HG03280 (cell line): ENCODE measurements at regions not wholly inside any gene's neighbourhood (a gene's known extent, or its start where the extent isn't known, plus 50 kb on each side); places are given as distances from the start of the nearest gene placed in this dataset.
"Not testable (repeated sequence)": the region's sequence is repeated elsewhere in the genome, so short reads cannot be mapped to it uniquely, and the experiment has no call there.

Experiments
- ATAC-seq: cut with Tn5 transposase; IDR thresholded peaks from one replicate; pipeline ENCODE4 v1.9.1; 2021; ENCODE audit warnings: mild to moderate bottlenecking, moderate library complexity; ENCODE audit not compliant: unreplicated experiment

- no peak for ATAC-seq
Observed at GRCh38 chr18:59801576-59801975, 98.2 kb upstream of the PMAIP1 start.

GRCh38 chr18:59800897-59801296, 98.9 kb upstream of the PMAIP1 start:
- no peak for ATAC-seq

- no peak for ATAC-seq
Observed at GRCh38 chr18:59799383-59800015, 100.3 kb upstream of the PMAIP1 start.

- no peak for ATAC-seq
Observed at GRCh38 chr18:59795882-59796281, 98.7 kb upstream of the CCBE1 start.

GRCh38 chr18:59792353-59792752, 95.1 kb upstream of the CCBE1 start:
- no peak for ATAC-seq

GRCh38 chr18:59790346-59790936, 93.2 kb upstream of the CCBE1 start:
- ATAC-seq, result not testable (repeated sequence)

GRCh38 chr18:59788791-59789106, 91.5 kb upstream of the CCBE1 start:
- ATAC-seq, result no peak

- no peak for ATAC-seq
Observed at GRCh38 chr18:59787998-59788790, 91.0 kb upstream of the CCBE1 start.

- ATAC-seq, result no peak
Observed at GRCh38 chr18:59784694-59785093, 87.5 kb upstream of the CCBE1 start.

GRCh38 chr18:59783138-59783537, 85.9 kb upstream of the CCBE1 start:
- ATAC-seq, result peak; percentile 81

- no peak for ATAC-seq
Observed at GRCh38 chr18:59779979-59780378, 82.8 kb upstream of the CCBE1 start.

- ATAC-seq, result no peak
Observed at GRCh38 chr18:59778434-59778833, 81.2 kb upstream of the CCBE1 start.

- ATAC-seq, result no peak
Observed at GRCh38 chr18:59777636-59778035, 80.4 kb upstream of the CCBE1 start.

GRCh38 chr18:59769129-59769865, 72.1 kb upstream of the CCBE1 start:
- ATAC-seq, result no peak

GRCh38 chr18:59768409-59768808, 71.2 kb upstream of the CCBE1 start:
- ATAC-seq, result no peak

GRCh38 chr18:59767732-59768131, 70.5 kb upstream of the CCBE1 start:
- no peak for ATAC-seq

GRCh38 chr18:59765343-59765742, 68.1 kb upstream of the CCBE1 start:
- ATAC-seq, result no peak

GRCh38 chr18:59764281-59764680, 67.1 kb upstream of the CCBE1 start:
- no peak for ATAC-seq

- ATAC-seq, result no peak
Observed at GRCh38 chr18:59763541-59764136, 66.4 kb upstream of the CCBE1 start.

GRCh38 chr18:59760619-59761600, 63.7 kb upstream of the CCBE1 start:
- ATAC-seq, result no peak
